SU-DHL-6 (cell line): ENCODE measurements at regions not wholly inside any gene's neighbourhood (a gene's known extent, or its start where the extent isn't known, plus 50 kb on each side); places are given as distances from the start of the nearest gene placed in this dataset.

Experiments used
- CTCF ChIP-seq: fragments of 200-600 bp; sonication (generic); IDR thresholded peaks from one replicate; pipeline ENCODE4 v1.5.1; 2017; ENCODE audit warnings: antibody characterized with exemption, mild to moderate bottlenecking, low read length, moderate library complexity; ENCODE audit not compliant: insufficient read depth, poor library complexity, severe bottlenecking
- EZH2phosphoT487 ChIP-seq: fragments of 200-600 bp; sonication (generic), shearing (Covaris generic); conservative IDR thresholded peaks from 2 replicates; pipeline ENCODE4 v1.6.1; 2018; ENCODE audit warnings: mild to moderate bottlenecking, antibody characterized with exemption, low read length, moderate library complexity, mixed read lengths

GRCh38 chr3:187972454-187972853 is 181.5 kb upstream of the LPP start:
- TF ChIP-seq CTCF: no peak
- no peak for TF ChIP-seq EZH2phosphoT487
